SW480 (cell line): ENCODE measurements at regions not wholly inside any gene's neighbourhood (a gene's known extent, or its start where the extent isn't known, plus 50 kb on each side); places are given as distances from the start of the nearest gene placed in this dataset.
"Not testable (repeated sequence)": the region's sequence is repeated elsewhere in the genome, so short reads cannot be mapped to it uniquely, and the experiment has no call there.

Source experiments
- DNase-seq: peaks from one replicate; pipeline ENCODE4 v3.0.0-alpha.2; 2016; ENCODE audit warnings: low spot score

DNA sequence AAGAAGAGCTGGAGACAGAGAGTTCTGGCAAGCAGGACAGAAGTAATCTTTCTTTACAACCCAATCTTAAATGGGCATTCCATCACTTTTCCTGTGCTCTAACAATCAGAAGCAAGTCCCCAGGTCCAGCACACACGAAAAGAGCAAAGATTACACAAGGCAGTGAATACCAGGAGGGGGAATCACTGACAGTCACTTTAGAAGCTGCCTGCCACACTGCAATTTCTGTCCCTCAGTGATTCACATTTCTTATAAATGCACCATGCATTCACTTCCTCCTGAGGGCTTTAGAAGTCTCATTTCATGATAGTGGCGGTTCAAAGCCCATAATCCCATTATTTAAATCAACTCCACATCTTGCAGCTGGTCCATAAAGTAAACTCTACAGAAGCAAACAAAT is 362.5 kb downstream of the POM121L12 start:
- no peak for DNase-seq

DNA sequence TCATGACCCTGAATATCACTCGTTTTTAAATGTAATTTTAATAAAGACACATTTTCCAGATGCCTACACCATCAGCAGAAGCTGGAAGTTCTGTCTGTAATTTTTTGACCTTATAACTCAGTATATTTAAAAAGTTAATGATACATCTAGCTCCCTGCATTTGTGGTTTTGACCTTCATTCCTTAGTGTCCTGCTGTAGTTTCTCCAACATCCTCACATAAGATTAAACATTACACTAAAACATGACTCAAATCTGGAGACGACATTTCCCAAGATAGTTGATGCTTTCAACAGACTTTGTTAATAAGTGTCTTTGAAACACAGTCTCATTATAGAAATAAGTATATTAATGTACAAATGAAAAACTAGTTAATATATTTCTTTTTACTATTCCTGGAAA is 363.1 kb downstream of the POM121L12 start:
- DNase-seq: no peak

DNA sequence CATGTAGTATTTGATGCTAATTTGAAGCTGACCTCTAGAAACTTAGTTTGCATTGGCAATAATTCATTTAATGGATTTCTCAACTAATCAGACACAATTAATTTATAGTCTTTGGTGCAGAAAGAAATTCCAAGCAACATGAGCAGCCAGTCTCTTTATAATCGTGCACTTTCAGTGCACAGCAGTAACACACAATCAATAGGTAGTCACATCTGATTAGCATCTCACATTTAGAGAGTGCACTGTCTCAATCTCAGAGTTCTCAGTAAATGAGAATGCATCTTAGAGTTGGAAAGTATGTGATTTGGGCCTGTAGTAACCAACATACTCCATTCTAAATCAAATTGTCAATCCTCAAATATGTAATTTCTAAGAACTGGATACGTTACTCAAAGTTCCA is 377.6 kb downstream of the POM121L12 start:
- no peak for DNase-seq

DNA sequence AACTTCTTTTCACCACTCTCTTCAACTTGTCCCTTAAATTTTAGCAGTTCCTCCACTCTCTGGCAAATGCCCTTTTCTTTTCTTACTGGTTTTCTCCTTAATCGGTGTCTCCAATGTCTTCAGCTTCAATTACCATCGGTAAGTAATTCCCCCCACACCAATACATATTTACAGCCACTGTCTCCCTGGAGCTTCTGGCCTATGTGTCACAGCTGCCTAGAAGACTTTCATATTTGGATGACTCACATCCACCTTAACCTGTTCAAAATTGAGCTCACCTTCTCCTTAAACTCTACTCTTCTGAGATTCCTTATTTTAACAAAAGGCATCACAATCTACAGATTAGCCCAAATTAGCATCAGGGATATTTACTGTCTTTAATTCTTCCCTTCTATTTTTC is 380.4 kb downstream of the POM121L12 start:
- no peak for DNase-seq

DNA sequence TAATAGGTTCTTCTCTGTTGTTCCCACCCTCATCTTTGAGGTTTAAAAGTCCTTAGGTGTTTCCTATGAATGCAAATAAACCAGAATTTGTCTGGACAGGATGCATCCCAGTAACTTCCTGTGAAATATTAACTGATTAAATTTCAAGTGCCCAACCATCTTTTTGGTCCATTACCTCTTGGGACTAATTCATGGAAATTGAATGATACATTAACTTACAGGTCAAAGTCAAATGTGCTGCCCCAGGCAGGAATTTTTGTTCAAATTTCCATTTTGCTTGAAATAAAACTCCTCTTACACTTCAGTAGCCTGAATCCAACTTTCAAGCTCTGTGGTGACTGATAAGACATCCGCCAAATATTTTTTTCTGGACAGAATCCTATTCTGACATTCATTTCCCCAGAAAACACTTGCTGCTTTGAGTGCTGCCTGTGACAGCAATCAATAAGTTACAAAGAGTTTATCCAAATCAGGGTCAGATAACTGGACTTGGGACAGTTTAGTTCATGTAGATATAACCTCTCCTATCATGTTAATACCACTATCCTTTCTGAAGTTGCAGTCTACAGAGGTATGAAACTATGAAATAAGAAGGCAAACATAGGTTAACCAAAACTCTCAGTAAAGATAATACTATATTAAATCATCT is 383.5 kb downstream of the POM121L12 start:
- DNase-seq: no peak

DNA sequence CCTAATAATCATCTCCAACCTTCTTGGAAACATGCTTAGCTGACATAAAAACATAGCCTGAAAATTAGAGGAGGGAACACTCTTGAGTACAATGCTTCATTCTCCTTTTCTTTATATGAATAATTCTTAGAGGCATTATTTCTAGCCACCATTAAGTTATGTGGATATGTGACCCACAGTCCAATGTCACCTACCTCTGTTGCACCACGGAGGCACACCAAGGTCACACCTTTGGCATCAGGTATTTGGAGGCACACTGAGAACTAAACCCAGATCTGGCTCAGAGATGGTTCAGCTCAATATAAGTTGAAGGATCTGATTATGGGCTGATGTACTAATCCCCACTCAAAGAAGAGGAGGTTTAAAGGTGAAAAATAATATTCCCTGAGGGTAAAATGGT is 385.1 kb downstream of the POM121L12 start:
- no peak for DNase-seq

DNA sequence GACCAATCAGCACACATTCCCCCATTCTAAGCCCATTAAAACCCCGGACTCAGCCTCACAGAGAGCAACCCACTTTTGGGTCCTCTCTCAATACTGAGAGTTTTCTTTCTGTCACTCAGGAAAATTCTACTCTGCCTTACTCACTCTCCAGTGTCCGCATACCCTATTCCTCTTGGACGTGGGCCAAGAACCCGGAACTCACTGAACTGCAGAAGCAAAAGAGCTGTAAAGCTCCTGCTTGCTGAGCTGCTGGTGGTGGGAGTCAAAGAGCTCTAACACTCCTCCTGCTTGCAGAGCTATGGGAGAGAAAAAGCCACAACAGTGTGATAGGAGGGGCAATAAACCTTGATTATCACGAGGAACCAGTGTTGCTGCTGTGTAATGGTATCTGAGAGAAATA is 386.9 kb downstream of the POM121L12 start:
- no peak for DNase-seq

DNA sequence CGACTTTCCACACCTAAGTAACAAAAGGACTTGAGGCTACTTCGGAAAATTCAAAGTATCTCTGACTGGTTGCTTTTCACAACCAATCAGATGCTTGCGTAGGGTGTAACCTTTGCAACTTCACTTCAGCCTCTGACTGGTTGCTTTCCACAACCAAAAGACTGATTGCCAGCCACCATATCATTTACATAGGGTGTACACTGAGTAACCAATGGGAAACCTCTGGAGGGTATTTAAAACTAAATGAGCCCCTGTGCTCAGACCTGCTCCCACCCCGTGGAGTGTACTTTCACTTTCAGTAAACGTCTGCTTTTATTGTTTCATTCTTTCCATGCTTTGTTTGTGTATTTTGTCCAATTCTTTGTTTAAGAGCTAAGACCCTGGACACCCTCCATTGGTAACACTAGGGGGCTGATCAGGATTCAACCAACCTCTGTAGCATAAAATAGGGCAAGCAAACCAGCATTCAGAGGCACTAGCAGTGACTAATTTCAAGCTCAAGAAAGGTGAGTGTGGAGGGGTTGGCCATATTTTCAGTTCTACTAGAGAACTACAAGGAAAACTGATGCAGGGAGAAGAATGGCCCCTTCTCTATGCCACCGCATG is 390.8 kb downstream of the POM121L12 start:
- DNase-seq: no peak

DNA sequence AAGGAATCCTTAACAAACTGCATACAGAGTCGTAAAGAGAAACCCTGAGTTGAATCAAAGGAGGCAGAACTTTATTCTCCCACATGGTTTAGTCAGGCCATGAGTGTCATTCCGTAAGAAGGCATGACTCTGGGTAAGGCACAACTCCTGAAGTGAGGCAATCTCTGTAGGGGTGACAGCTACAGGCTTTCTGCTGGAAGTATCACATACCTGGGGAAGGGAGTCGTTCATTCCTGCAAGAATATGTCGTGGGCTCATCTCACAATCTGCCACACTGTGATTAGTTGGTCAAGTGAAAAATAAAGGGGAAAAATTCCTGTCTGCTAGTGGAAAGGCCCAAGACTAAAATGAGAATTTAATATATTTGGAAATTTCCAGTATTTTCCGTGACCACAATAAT is 392.6 kb downstream of the POM121L12 start:
- DNase-seq: no peak

DNA sequence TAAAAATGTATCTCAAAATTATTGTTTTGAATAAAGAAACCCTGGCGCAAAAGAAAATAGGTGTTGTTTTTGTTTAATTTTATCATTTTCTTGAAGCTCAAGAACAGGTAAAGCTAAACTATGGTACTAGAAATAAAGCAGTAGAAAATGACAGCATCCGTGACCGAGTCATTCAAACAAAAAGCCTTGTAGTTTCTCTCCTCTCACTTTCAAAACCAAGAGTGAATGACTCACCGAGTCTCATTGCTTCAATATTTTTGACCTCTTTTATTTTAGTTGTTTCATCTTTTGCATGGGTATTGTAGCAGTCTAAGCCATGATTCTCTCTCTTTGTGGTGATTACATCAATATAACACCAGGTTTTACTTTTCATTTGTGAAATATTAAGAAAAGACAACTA is 396.5 kb downstream of the POM121L12 start:
- no peak for DNase-seq

DNA sequence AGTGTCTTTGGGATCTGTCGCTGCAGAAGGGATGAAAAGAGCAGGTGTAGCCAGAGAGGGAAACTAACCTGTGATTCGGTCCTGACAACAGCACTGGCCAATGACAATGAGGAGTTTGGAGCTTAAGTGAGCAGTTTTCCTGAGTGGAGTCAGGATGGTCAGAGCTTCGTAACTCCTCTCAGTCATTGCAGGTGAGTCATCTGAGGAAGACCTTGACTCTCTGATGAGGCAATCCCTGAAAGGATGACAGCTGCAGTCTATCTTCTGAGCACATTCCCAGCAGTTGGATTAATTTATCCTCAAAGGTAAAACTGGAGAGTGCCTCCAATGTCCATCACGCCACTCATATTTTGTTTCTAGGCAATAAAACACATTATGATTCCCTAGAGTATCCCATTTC is 401.9 kb downstream of the POM121L12 start:
- DNase-seq: peak; percentile 5

DNA sequence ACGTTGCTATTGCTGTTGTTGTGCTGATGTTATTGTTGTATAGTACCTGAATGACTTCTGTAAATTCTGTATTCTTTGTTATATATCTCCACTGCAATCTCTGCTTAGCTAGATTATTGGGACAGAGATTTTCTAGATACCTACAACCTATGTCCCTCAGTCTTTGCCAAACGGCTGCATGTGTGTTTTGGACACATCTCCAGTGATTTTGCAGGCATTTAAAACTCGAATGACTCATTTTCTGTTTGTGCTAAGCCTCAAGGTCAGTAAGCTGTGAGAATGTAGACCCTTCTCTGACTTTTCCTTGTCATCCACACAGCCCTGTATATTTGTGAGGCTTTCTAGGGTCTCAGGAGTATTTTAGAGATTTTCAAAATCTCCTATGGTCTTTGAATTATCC is 410.7 kb downstream of the POM121L12 start:
- DNase-seq: no peak

DNA sequence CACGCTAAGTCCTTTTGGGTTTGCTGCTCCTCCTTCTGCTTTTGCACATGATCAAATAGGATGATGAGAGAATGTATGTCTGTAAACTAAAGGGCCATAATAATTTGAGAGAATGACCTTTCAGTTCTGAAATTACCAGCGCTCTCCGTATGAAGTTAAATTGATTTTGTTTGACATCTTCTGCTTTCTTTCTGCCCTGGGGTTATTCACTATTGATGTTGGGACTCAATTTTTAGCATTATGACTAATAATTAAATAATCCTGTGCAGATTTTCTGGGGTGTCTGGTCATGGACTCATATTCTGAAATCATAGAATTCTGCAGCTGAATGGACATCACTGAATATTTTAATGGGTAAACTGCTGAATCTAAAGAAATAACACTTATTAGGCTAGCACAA is 423.2 kb downstream of the POM121L12 start:
- no peak for DNase-seq

DNA sequence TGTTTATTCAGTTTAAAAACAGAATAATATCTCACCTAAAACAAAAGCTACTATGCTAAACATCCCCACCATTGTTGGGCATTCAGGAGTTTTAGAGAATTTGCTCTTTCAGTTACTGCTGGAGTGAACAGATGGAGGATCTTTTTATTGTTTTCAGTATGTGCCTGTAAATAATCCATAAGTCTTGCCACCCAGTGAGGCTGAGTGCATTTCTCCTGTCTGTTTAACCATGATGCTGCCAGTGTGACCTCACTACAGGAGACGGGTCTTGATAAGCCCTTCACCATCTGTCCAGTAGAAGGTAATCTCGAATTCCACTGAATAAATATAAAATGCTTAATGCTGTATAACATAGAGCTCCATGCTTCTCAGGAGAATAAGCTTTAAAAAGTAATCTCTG is 430.9 kb downstream of the POM121L12 start:
- DNase-seq: no peak

DNA sequence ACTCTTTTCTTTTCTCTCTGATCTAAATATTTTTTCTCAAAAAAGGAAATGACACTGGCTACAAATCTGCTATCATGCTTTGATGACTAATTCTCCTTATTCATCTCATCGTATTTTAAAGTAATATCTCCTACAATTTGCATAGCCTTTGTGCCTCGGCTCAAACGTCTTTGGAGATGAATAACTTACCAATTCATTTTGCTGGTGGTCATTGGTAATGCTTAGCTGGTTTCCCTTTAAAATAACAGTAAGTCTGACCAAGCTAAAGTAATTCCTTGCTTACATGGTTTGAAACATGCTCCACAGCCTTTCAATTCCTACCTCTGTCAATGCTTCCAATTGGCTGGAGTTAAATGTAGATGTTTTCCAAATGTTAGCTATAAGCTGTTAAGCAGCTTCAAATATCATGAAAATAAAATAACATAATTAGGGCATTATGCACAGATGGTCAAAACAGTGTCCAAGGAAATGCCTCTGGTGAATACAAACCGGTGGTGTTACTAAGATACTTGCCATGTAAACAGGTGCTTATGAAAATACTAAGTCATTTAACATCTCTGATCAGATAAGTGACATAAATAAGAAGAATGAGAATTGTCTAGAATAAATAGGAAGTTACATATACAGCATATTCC is 435.0 kb downstream of the POM121L12 start:
- DNase-seq: no peak

DNA sequence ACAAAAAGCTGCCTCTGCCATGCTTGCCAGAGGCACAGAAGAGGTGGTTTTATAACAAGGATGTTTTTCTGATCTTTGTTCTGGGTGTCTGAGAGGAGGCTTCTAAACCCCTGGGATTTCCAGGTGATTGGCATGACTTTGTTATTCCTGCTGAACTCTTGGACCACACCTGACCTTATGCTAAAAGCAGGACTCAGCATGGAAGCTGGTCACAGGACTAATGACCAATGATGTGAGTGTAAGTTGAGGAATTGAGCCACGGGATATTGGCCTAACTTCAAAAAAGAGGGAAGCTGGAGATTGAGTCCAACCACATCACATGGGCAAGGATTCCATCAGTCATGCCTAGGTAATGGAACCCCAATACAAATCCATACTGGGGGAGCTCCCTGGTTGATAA is 437.9 kb downstream of the POM121L12 start:
- no peak for DNase-seq

DNA sequence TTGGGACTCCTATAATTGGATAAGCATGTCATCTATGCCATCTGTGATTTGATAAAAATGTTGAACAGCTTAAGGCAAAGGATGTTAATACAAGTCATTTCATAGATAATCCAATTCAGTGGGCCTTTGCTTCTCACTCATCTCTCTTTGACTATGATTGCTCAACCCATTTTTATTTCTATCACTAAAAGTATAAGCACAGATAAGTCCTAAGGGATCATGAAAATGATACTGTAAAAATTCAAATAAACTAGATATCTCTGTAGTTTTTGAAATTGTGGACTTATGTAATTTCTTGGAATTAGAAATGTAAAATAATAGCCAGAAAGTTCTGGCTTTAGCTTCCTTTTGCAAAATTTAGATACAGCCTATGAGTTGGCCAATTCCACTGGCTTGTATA is 440.3 kb downstream of the POM121L12 start:
- no peak for DNase-seq

DNA sequence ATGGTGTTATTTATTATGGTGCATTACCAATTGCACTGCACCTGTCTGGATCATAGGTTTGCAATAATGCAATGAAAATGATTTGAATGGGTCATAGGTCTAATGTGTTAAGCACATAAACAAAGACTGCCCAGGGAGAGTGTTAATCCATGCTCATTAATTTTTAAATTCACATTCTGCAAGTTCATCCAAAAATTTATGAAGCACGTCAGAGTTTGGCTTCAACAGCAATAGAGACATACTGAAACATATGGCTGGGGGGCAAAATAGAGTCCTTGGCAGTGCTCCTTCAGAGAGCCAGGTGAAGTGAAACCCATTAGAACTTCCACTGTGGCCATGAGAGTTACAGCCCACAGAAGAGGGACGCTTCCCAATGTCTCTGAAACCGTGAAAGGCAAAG is 441.1 kb downstream of the POM121L12 start:
- DNase-seq: no peak

DNA sequence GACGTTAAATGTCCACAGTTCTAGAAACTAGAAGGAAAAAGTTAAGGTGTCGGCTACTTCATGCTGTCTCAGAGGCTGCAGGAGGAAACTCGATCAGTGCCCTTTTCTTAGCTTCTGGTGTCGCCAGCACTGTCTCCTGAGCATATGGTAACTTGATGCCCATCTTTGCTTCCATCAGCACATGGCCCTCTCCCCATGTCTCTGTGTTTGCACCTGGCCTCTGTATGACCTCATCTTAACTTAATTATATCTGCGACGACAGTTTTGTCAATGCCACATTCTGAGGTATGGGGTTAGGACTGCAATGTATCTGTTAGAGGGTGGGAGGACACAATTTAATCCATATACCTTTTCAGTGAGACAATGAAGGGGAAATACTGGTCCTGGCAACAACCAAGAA is 449.9 kb downstream of the POM121L12 start:
- no peak for DNase-seq

DNA sequence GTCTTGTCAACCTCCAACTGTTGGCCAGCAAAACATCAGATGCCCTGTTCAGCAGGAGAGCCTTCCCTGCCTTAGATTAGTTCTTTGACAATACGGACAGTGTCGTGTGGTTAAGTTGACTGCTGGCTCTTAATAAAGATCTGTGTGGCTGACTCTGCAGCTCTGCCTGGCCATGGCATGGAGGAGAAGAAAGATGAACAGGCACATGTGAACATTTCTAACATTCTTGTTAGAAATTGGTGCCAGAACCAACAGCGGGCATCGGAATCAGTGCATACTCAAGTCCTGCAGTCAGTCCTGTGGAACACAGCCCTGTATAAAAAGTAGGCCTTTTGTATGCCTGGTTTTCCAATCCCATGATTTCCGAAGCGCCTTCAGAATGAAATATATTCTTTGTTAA is 455.6 kb downstream of the POM121L12 start:
- DNase-seq: no peak

DNA sequence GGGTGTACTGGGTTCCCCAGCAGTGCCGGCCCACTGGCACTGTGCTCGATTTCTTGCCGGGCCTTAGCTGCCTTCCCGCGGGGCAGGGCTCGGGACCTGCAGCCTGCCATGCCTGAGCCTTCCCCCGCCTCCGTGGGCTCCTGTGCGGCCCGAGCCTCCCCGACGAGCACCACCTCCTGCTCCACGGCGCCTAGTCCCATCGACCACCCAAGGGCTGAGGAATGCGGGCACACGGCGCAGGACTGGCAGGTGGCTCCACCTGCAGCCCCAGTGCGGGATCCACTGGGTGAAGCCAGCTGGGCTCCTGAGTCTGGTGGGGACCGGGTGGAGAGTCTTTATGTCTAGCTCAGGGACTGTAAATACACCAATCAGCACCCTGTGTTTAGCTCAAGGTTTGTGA is 459.7 kb downstream of the POM121L12 start:
- DNase-seq: not testable (repeated sequence)

DNA sequence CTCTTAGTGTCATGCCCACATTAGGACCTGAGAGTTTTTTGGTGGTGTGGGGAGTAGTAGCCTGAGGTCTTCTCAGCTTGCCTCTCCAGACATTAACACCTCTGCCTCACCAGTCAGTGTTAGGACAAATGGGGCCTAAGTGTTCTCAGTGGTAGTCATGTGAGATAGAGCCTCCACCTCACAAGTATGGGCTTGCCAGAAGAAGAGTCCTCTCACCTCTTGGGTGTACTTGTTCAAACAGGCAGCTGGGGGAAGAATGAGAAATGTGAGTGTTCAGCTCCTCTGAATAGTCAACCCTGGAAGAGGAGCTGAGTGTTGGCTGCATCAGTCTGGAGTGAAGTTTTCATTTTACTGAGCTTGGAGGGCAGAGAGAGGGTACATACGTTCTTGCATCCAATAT is 464.6 kb downstream of the POM121L12 start:
- DNase-seq: no peak

DNA sequence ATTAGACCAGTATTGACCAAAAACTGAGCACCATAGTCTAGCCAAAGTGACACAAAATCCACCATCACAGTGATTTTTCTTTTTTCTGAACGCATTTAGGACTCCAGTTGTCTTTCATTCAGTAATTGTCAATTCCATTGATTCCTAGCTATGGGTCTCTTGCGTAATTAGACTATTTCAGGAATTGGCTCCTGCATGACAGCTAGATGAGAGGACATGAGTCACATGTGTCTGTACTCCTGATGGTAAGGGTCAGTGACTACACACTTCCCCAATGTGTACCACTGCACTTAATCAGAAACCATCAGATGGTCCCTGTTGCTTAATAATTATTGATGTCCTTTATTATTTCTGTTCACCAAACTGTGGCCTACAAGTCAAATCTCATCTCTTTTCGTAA is 469.5 kb downstream of the POM121L12 start:
- no peak for DNase-seq

DNA sequence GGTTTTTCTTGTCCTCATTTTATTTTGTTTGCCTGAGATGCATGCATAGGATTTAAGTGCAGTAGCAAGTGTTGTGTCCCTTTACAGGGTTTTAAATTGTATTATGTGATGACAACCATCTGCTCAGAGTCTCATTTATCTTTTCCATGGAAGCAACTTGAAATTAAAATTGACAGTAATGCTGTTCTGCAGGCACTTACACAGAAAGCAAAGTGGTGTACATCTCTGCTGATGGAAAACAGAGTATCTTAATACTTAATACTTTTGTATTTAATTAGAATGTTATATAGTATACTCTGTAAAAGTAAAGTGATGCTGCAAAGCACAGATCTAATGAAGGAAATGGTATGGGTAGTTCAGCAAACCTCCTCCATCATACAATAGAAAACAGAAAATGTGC is 482.9 kb downstream of the POM121L12 start:
- DNase-seq: no peak
